ENCODE measurements at regions not wholly inside any gene's neighbourhood (a gene's known extent, or its start where the extent isn't known, plus 50 kb on each side); places are given as distances from the start of the nearest gene placed in this dataset.
"Not testable (repeated sequence)": the region's sequence is repeated elsewhere in the genome, so short reads cannot be mapped to it uniquely, and the experiment has no call there.

DNA sequence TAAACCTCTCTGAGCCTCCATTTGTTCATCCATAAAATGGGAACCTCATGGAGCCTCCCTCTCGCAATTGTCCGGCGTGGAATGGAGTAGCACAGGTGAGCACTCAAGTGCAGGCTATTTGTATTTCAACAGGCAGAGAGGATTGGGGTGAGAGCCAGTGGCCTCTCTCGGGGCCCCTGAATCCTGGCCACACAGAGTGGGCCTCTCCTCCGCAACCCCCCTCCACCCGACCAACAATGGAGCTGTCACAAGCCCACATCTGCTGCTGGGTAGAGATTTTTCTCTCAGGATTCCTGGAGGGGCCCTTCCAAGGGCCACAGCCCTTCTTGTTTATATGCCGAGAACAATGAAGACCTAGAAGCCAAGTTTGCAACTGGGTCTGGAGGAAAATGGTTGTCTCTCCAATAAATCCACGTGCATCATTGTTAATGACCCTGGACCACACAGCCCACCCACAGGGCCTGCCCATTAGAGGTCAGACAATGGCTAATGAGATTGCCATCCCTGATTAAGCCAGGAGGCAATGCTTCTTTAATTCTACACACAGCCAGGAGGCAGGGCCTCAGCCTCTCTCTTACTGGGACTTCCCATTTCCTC lies 233.0 kb downstream of the ANKRD60 start:
- no peak for DNase-seq

DNA sequence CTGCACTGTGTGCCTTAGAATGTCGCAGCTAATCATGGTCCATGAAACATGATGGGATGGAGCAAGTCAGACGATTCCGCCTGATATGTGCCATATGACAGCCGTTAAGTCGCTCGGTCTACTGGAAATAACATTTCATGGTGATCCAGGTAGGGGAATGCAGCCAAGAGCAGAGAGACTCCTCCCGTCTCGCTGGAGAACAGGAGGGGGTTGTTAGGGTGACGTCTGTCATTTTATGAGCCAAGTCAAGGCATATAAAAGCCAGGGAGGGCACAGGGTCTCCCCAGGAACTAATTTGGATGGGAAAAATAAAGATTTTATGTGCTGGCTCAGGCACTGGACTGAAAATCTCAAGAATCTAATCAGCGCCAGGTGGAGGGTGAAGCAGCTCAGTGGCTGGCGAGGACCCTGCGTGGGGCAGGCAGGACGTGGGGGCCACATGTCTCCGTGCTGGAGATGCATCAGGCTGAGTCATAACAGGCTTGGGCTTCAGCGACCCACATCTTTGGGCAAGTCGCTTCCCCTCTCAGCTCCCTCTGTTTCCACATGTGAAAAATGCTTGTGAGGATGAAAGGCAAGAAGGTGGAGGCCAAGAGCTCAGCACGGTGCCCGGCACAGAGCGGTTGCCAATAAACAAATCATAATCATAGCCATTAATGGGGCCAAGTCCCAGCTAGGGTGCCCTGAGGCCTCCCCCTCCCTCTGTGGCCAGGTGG lies 234.6 kb downstream of the ANKRD60 start:
- peak; percentile 57 for DNase-seq

DNA sequence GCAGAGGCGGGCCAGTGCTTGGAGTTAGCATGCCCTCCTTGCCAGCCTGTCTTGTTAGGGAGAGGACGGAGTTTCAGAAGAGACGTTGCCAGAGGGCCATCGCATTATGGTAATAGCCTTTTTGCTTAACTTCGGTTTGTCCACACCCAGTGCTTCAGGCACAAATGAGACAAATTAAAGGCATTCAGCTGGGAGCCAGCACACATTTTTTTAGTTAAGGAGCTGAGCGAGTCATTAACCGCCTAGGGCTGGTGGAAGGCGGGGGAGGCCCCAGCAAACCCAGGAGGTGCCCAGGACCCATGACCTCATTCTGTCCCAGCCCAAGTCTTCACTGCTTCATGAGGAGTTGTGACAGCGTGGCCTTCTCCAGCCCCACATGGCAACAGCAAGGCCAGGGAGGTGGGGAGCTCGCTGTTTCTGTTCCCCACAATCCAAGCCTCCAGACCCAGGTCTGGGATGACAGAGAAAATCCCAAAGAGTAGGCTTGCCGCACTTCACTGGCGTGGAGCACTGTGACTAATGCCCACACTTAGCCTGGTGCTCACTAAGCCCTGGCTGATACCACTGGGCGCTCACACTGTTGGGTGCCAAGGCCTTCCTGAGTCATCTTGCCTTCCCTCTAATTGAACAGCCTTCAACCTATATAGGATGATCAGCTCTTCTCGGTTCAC lies 237.1 kb downstream of the ANKRD60 start:
- no peak for DNase-seq

DNA sequence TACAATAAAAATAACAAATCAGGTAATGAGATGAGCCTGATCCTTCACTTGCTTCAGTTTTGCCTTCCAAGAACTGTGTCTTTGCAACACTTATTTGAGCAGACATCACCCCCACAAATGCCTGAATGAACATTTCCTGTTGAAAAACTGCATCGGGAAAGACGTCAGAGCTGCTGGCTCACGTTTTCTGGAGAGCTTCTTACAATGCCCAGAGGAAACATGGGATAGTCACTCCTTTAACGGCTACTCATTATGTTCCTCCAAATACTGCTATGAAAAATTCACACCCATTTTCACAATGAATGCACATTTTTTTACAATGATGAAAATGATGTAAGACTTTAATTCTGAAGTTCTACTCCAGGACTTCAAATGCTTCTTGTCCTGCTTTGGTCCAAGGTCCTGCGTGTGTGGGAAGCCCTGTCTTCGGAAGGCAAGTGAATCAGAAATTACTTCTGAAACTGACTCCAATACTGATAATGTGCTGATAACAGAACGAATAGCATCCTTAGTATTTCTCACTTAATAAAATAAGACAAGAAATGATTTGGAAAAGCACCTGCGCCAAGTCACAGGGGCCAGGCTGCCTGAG lies 238.0 kb downstream of the ANKRD60 start:
- DNase-seq, result peak; percentile 54

DNA sequence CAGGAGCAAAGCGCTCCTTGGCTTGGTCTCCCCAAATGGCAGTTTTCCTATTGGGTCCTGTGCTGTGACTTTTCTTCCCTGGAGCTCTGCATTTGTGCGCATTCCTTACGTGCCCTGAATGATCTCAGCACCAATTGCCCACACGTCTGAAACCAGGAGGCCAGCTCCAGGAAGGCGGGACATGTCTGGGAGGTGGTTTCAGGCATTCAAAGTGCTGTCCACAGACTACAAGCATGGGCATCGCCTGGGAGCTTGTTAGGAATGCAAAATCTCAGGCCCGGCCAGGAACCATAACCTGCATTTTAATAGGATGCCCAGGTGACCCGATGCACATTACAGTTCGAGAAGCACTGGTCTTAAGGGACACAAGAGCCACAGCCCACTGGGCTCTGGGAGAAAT lies 239.6 kb downstream of the ANKRD60 start:
- DNase-seq, result no peak

DNA sequence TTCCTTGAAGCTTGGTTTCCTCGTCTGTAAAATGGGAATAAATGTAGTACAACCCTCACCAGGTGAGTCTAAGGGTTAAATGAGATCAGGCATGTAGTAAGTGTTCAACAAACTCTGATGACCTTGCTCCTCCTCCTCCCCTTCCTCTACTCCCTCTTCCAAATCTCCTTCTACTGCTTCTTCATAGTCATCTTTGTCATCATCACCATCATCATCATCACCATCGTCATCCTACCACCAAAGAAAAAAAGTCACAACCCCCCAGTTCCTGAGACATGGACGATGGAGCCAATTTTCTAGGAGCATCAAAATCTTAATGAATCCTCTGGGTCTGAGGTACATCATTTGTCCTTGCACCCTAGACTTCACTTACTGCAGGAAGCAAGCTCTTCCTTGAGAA lies 240.0 kb downstream of the ANKRD60 start:
- DNase-seq, result no peak

DNA sequence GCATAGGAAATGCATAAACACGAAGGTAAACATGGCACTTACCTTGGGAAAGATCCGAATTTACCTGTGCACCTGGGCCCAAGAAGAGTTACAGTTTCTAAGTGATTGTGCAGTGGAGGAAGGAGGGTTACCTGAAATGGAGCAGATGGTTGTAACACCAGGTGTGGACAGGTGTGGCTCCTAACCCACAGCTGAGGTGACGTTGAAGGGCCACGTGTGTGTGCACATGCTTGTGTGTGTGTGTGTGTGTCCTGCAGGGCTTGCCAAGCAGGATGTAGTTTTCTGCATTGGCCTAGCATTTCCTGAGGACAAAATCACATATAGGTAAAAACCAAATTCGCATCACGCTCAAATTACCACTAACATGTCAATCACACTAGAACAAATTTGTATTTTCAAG lies 240.8 kb downstream of the ANKRD60 start:
- no peak for DNase-seq

- DNase-seq, result no peak
Observed at GRCh38 chr20:57986666-57987065, 241.8 kb downstream of the ANKRD60 start.

GRCh38 chr20:57985278-57985677 lies 243.2 kb downstream of the ANKRD60 start:
- DNase-seq, result peak; percentile 41

DNA sequence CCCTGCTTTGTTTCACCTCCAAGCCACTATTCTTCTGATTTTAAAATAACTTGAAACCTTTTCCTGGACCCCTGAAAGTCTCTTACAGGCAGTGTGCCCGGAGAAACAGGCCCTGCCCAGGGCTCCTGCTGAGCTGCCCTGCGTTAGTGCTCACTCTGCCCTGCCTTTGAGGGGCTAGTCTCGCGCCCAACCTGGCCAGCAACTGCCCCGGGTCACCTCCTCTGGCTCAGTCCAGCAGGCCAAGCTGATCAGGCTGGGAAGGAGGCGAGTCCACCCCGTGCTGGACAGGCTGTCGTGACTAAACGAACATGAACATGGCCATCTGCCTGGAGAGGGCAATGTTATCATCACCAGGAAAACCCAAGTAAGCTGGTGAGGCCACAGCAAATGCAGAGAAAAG lies 245.4 kb downstream of the ANKRD60 start:
- no peak for DNase-seq

- no peak for DNase-seq
Observed at GRCh38 chr20:57980506-57980905, 247.9 kb downstream of the ANKRD60 start.

DNA sequence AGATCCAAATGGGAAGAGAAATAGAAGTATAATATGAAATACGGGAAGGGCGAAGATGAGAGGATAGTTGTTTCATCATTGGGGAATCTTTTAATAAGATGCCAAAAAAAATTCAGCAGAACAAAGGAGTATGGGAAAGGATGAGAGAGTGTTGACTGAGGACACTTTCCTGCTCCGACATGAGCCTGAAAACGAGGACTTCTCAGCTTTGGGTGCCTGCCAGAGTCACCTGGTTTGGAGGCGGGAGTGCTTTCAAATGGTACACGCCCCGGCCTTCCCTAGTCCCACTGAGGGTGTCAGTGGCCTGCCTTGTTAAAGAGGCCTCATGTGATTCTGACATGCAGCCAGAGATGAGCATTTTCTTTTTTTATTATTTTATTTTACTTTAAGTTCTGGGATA lies 250.9 kb downstream of the ANKRD60 start:
- DNase-seq, result no peak

- DNase-seq, result peak; percentile 52
Observed at GRCh38 chr20:57977141-57977540, 251.3 kb downstream of the ANKRD60 start.

DNA sequence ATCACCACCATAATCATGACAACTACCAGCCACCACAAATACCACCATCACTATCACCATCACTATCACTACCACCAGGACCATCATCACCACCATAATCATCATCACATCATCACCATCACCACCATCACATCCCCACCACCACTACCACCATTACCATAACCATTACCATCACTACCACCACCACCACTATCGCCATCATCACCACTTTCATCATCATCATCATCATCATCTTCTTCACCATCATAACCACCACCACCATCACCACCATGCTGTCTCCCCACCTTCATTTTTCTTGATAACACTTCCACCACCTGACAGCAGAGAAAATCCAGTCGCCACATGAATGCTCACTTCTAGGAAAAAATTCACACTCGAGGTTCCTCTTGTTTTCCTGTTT lies 253.6 kb downstream of the ANKRD60 start:
- no peak for DNase-seq

DNA sequence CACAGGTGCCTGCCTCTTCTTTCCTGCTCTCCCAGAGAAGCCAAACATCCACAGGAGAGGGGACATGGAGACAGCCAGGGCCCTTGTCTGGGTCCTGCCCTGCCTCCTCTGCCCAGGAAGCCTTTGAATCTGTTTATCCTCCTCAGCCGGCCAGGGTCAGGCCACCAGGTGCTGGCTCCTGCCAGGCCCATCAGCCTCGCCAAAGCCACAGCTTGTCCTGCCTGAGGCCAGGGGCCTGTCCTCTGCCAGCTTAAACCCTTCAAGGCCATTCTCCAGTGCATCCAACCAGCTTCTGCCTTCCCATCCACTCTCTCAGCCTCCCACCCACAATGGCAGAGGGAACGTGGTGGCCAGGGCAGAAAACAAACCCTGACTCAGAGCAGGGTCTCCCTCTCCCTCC lies 254.6 kb downstream of the ANKRD60 start:
- no peak for DNase-seq

GRCh38 chr20:57971583-57971982 lies 256.9 kb downstream of the ANKRD60 start:
- DNase-seq, result not testable (repeated sequence)

DNA sequence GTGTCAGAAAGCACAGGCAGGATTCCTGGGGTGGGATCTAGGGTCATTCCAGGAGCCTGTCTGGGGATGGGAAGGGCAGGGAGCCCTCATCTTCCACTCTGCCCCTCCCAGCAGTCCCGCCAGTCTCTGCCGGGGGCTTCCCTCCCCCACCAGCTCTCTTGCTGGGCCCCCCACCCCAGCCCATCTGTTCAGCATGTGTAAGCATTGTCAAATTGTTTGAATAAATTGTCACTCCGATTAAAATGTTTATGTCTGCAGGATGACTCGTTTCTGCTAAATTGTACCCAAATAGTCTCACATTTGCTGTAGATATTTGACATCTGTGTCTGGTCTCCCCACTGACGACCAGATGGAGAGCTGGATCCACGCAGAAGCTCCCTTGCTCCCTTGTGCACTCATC lies 257.6 kb downstream of the ANKRD60 start:
- no peak for DNase-seq

DNA sequence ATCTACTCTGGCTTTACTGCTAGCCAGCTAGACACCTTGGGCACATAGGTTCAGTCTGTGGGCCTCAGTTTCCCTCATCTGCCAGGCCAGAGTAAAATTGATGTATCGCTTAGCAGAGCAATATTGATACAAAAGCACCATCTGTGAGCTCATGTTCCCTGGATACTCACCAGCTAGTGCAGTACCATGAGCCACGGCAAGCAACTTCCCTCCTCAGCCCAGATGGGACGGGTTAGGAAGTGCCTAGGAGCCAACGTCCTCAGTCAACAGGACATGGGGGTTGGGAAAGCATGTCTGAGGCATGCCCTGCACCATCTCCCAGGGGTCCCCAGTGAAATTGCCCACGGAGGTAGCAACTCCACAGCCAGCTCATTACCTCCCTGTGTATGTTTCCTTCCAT lies 258.3 kb downstream of the ANKRD60 start:
- no peak for DNase-seq

DNA sequence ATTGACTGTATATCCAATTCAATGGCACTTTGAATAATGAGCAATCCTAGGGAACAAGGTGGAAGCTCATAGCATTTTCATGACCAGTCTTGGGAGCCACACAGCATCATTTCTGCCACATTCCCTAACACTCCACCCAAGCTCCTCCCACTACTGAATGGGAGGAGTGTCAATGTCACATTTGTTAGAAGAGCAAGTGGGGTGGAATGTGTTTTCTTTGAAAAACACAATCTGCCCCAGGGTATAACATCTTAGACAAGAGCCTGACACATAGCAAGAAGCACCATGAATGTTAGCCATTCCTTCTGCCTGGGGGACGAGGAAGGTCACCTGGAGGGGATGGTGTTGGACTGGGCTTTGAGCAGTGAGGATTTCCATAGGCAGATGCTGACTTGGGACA lies 258.3 kb upstream of the PMEPA1 start:
- no peak for DNase-seq

- DNase-seq, result no peak
Observed at GRCh38 chr20:57967364-57967763, 257.5 kb upstream of the PMEPA1 start.

- no peak for DNase-seq
Observed at GRCh38 chr20:57966620-57967019, 256.8 kb upstream of the PMEPA1 start.

- DNase-seq, result no peak
Observed at GRCh38 chr20:57965441-57965840, 255.6 kb upstream of the PMEPA1 start.

- DNase-seq, result no peak
Observed at GRCh38 chr20:57964011-57964862, 254.4 kb upstream of the PMEPA1 start.
